Activated CD8-positive, alpha-beta T cell treated with anti-CD3 and anti-CD28 coated beads for 36 hours (primary cell): ENCODE measurements at regions not wholly inside any gene's neighbourhood (a gene's known extent, or its start where the extent isn't known, plus 50 kb on each side); places are given as distances from the start of the nearest gene placed in this dataset.

Experiments used
- ATAC-seq: fragments of 200-7000 bp; cut with Tn5 transposase; one replicate; pipeline ENCODE4 v1.10.0; 2021; ENCODE audit warnings: mild to moderate bottlenecking, moderate library complexity
- CTCF ChIA-PET: fragments of 350-600 bp; sonication (Branson Sonifier 250); formaldehyde crosslinking; loops from one replicate; lab custom pipeline; 2021; ENCODE audit warnings: antibody characterized with exemption; lab: Charles Lee
- POLR2A ChIA-PET: fragments of 350-600 bp; sonication (Branson Sonifier 250); formaldehyde crosslinking; loops from one replicate; lab custom pipeline; 2021; ENCODE audit warnings: antibody characterized with exemption; lab: Charles Lee
- DNase-seq: peaks from one replicate; pipeline ENCODE4 v3.0.0-alpha.2; 2020
- H3K27ac Mint-ChIP-seq: one replicate; pipeline ENCODE4 v1.8.0; 2021; ENCODE audit warnings: mild to moderate bottlenecking, mixed read lengths
- H3K27me3 Mint-ChIP-seq: one replicate; pipeline ENCODE4 v1.8.0; 2021; ENCODE audit warnings: mixed read lengths
- H3K36me3 Mint-ChIP-seq: one replicate; pipeline ENCODE4 v1.8.0; 2021; ENCODE audit warnings: low read depth, mixed read lengths
- H3K4me1 Mint-ChIP-seq: one replicate; pipeline ENCODE4 v1.8.0; 2021; ENCODE audit warnings: low read depth, mixed read lengths
- H3K4me3 Mint-ChIP-seq: one replicate; pipeline ENCODE4 v1.8.0; 2021; ENCODE audit warnings: mild to moderate bottlenecking, moderate library complexity, mixed read lengths
- H3K9me3 Mint-ChIP-seq: one replicate; pipeline ENCODE4 v1.8.0; 2021; ENCODE audit warnings: mixed read lengths
- CTCF ChIP-seq: fragments of 200-600 bp; IDR thresholded peaks from one replicate; pipeline ENCODE4 v1.8.0; 2022; ENCODE audit warnings: antibody characterized with exemption, mild to moderate bottlenecking
- intact Hi-C: fragments of 100-400 bp; cut with micrococcal nuclease; formaldehyde crosslinking; loops from one replicate; pipeline ENCODE4 v1.10.0; 2022

GRCh38 chr1:4346131-4346530, 308.3 kb upstream of the AJAP1 start:
- intact Hi-C loops = no loop called here
- Mint-ChIP-seq H3K27me3 (no peaks in the 10 kb centered on the region), H3K27ac (no peak overlapping the region), H3K4me1 (no peaks in the 10 kb centered on the region), H3K36me3 (no peaks in the 10 kb centered on the region), H3K4me3 (no peak overlapping the region), H3K9me3 (no peaks in the 10 kb centered on the region)
- DNase-seq = no peak
- POLR2A ChIA-PET = no interaction called here
- no peak for TF ChIP-seq CTCF
- CTCF ChIA-PET = no interaction called here
- no peak for ATAC-seq

- Mint-ChIP-seq H3K27ac (no peak overlapping the region), H3K27me3 (no peaks in the 10 kb centered on the region), H3K4me1 (no peaks in the 10 kb centered on the region), H3K9me3 (no peaks in the 10 kb centered on the region), H3K36me3 (no peaks in the 10 kb centered on the region), H3K4me3 (no peak overlapping the region)
- ChIA-PET POLR2A (no interaction called here), CTCF (no interaction called here)
- ATAC-seq (no peak), DNase-seq (no peak)
- intact Hi-C loops = no loop called here
- no peak for TF ChIP-seq CTCF
Measured at GRCh38 chr1:4351453-4351852, 303.0 kb upstream of the AJAP1 start.

- ChIA-PET POLR2A (no interaction called here), CTCF (no interaction called here)
- TF ChIP-seq CTCF = no peak
- H3K9me3 Mint-ChIP-seq = no peaks in the 10 kb centered on the region
- ATAC-seq = no peak
- DNase-seq = no peak
- no peak overlapping the region for H3K27ac Mint-ChIP-seq
- no peaks in the 10 kb centered on the region for H3K36me3 Mint-ChIP-seq
- no peaks in the 10 kb centered on the region for H3K4me1 Mint-ChIP-seq
- H3K4me3 Mint-ChIP-seq = no peak overlapping the region
- intact Hi-C loops = no loop called here
- no peaks in the 10 kb centered on the region for H3K27me3 Mint-ChIP-seq
Measured at GRCh38 chr1:4353090-4353856, 301.1 kb upstream of the AJAP1 start.

GRCh38 chr1:4355839-4356238, 298.6 kb upstream of the AJAP1 start:
- no peaks in the 10 kb centered on the region for H3K9me3 Mint-ChIP-seq
- CTCF ChIA-PET = no interaction called here
- POLR2A ChIA-PET = no interaction called here
- ATAC-seq (no peak), DNase-seq (no peak)
- intact Hi-C loops = no loop called here
- H3K4me1 Mint-ChIP-seq = no peaks in the 10 kb centered on the region
- H3K36me3 Mint-ChIP-seq = no peaks in the 10 kb centered on the region
- no peak for TF ChIP-seq CTCF
- no peak overlapping the region for H3K4me3 Mint-ChIP-seq
- H3K27ac Mint-ChIP-seq = no peak overlapping the region
- no peaks in the 10 kb centered on the region for H3K27me3 Mint-ChIP-seq

- DNase-seq (no peak), ATAC-seq (no peak)
- TF ChIP-seq CTCF = no peak
- POLR2A ChIA-PET = no interaction called here
- H3K36me3 Mint-ChIP-seq = no peaks in the 10 kb centered on the region
- H3K27ac Mint-ChIP-seq = no peak overlapping the region
- CTCF ChIA-PET = no interaction called here
- no peak overlapping the region for H3K4me3 Mint-ChIP-seq
- intact Hi-C loops = no loop called here
- H3K4me1 Mint-ChIP-seq = no peaks in the 10 kb centered on the region
- no peaks in the 10 kb centered on the region for H3K27me3 Mint-ChIP-seq
- H3K9me3 Mint-ChIP-seq = peaks cover 7% of the 10 kb centered on the region
Measured at GRCh38 chr1:4362314-4363044, 291.9 kb upstream of the AJAP1 start.
